NCI-H69 (cell line): ENCODE measurements at regions not wholly inside any gene's neighbourhood (a gene's known extent, or its start where the extent isn't known, plus 50 kb on each side); places are given as distances from the start of the nearest gene placed in this dataset.

Experiments used
- DNase-seq: peaks from one replicate; lab custom pipeline; 2025; lab: John Stamatoyannopoulos, UW

GRCh38 chr19:31946491-31946890 lies 398.9 kb upstream of the ZNF507 start:
- no peak for DNase-seq

GRCh38 chr19:31947436-31948115 lies 397.8 kb upstream of the ZNF507 start:
- DNase-seq: no peak

GRCh38 chr19:31952693-31953092 lies 392.7 kb upstream of the ZNF507 start:
- no peak for DNase-seq

GRCh38 chr19:31955061-31955460 lies 390.3 kb upstream of the ZNF507 start:
- no peak for DNase-seq

GRCh38 chr19:31955884-31956283 lies 389.5 kb upstream of the ZNF507 start:
- no peak for DNase-seq

- no peak for DNase-seq
These were observed 388.5 kb upstream of the ZNF507 start for GRCh38 chr19:31956771-31957392.

- no peak for DNase-seq
These were observed 387.7 kb upstream of the ZNF507 start for GRCh38 chr19:31957711-31958110.

GRCh38 chr19:31959527-31960018 lies 385.8 kb upstream of the ZNF507 start:
- no peak for DNase-seq

- DNase-seq: no peak
These were observed 384.9 kb upstream of the ZNF507 start for GRCh38 chr19:31960474-31960873.

GRCh38 chr19:31961191-31961590 lies 384.2 kb upstream of the ZNF507 start:
- DNase-seq: no peak

- DNase-seq: no peak
These were observed 383.7 kb upstream of the ZNF507 start for GRCh38 chr19:31961667-31962066.

- no peak for DNase-seq
These were observed 382.8 kb upstream of the ZNF507 start for GRCh38 chr19:31962561-31962996.

GRCh38 chr19:31963746-31964145 lies 381.7 kb upstream of the ZNF507 start:
- no peak for DNase-seq

- no peak for DNase-seq
These were observed 376.4 kb upstream of the ZNF507 start for GRCh38 chr19:31969016-31969415.

GRCh38 chr19:31970027-31970461 lies 375.4 kb upstream of the ZNF507 start:
- no peak for DNase-seq

- DNase-seq: no peak
These were observed 371.1 kb upstream of the ZNF507 start for GRCh38 chr19:31974290-31974689.

- DNase-seq: no peak
These were observed 370.5 kb upstream of the ZNF507 start for GRCh38 chr19:31974941-31975340.

GRCh38 chr19:31975461-31975860 lies 369.9 kb upstream of the ZNF507 start:
- no peak for DNase-seq

- DNase-seq: no peak
These were observed 368.5 kb upstream of the ZNF507 start for GRCh38 chr19:31976775-31977536.

- no peak for DNase-seq
These were observed 366.0 kb upstream of the ZNF507 start for GRCh38 chr19:31979362-31979761.

GRCh38 chr19:31979949-31980670 lies 365.3 kb upstream of the ZNF507 start:
- no peak for DNase-seq

GRCh38 chr19:31980796-31981195 lies 364.6 kb upstream of the ZNF507 start:
- DNase-seq: no peak
